ENCODE measurements at regions not wholly inside any gene's neighbourhood (a gene's known extent, or its start where the extent isn't known, plus 50 kb on each side); places are given as distances from the start of the nearest gene placed in this dataset.

- ATAC-seq: no peak
- peaks cover 9% of the 10 kb centered on the region for H3K4me1 ChIP-seq
- no peak for FAIRE-seq
- H3K4me2 ChIP-seq: peak overlapping the region; percentile 24; the same call in 2 of the 3 replicates
- 5% methylated on average over 1 of the region's 1 CpG for WGBS (ENCODE audit: missing lambda C conversion rate)
- H3K4me3 ChIP-seq: no peak overlapping the region
- POLR2A ChIA-PET: no interaction called here
- no peak overlapping the region for H3K27ac ChIP-seq
- no peaks in the 10 kb centered on the region for H3K9me3 ChIP-seq
- CTCF ChIA-PET: interaction anchor here (1.1 kb wide), 1 partner anchor 221 kb away, joined by 3 read pairs; no protein-coding TSS in a partner anchor
- no peak for DNase-seq (ENCODE audit: low read depth in 1 of 2, low spot score in 1 of 2)
- TF ChIP-seq FOSL2 (IDR thresholded peaks at IDR 0.05) (no peak), FOSL2 (CRISPR knock-in tag; IDR thresholded peaks at IDR 0.05) (0 out of 2 replicates have a peak, but pooled peaks have one; percentile 40), RCOR1 (IDR thresholded peaks at IDR 0.05; ENCODE audit: low read depth, low read length) (no peak)
Measured at GRCh38 chr7:114864278-114864677, 57.6 kb upstream of the MDFIC start.

DNA sequence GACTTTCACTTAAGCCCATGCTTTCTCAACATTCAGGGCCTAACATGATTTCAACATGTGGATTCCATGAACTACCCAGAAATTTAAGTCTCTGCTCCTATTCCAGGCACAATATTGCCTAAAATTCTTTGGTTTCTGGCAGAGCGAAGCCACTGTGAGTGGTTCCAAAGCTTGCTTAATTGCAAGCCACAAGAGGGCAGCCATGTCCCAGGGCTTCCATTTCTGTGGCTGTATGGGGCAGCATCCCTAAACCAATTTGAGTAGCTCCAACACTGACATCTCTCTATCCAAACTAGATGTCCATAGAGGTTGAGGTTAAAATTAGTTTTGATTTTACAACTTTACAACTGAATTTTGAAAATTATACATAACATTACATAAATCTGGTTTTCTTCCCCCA is 56.3 kb upstream of the MDFIC start:
- CTCF ChIA-PET: interaction anchor here (0.5 to 1.7 kb wide), 14 partner anchors 9 to 984 kb away, joined by 3 to 8 read pairs (median 3); no protein-coding TSS in a partner anchor
- Histone ChIP-seq H3K4me1 (peaks cover 9% of the 10 kb centered on the region), H3K9me3 (no peaks in the 10 kb centered on the region), H3K4me2 (no peak overlapping the region), H3K27ac (no peak overlapping the region), H3K4me3 (no peak overlapping the region)
- DNase-seq (ENCODE audit: low read depth in 1 of 2, low spot score in 1 of 2): peak; percentile 6 to 58
- no peak for FAIRE-seq
- WGBS (ENCODE audit: missing lambda C conversion rate): 100% methylated on average over 1 of the region's 1 CpG
- TF ChIP-seq MAZ (IDR thresholded peaks at IDR 0.05; ENCODE audit: borderline replicate concordance, low read depth, low read length) (no peak), SMC3 (IDR thresholded peaks at IDR 0.05) (peak; percentile 89), RARB (CRISPR knock-in tag; IDR thresholded peaks at IDR 0.05) (no peak), RAD21 (conservative IDR thresholded peaks at IDR 0.05 in 1 of 2, IDR thresholded peaks at IDR 0.05 in 1 of 2) (peak; percentile 91 to 92), HDAC2 (IDR thresholded peaks at IDR 0.05) (no peak), POLR2A (IDR thresholded peaks at IDR 0.05; ENCODE audit: low read length) (no peak), KDM5A (IDR thresholded peaks at IDR 0.05) (no peak), RNF2 (IDR thresholded peaks at IDR 0.05; ENCODE audit: borderline replicate concordance, low read depth) (no peak), CTCF (IDR thresholded peaks at IDR 0.05) (peak; percentile 78), ESRRA (IDR thresholded peaks at IDR 0.05; ENCODE audit: borderline replicate concordance, low read length) (no peak)
- POLR2A ChIA-PET: no interaction called here
- ATAC-seq: peak; percentile 91 to 92
